Femur (tissue), 1 donor: ENCODE measurements at regions not wholly inside any gene's neighbourhood (a gene's known extent, or its start where the extent isn't known, plus 50 kb on each side); places are given as distances from the start of the nearest gene placed in this dataset.
"Not testable (repeated sequence)": the region's sequence is repeated elsewhere in the genome, so short reads cannot be mapped to it uniquely, and the experiment has no call there.

Experiments
- DNase-seq: peaks from one replicate; pipeline ENCODE4 v3.0.0-alpha.2; 2017

DNA sequence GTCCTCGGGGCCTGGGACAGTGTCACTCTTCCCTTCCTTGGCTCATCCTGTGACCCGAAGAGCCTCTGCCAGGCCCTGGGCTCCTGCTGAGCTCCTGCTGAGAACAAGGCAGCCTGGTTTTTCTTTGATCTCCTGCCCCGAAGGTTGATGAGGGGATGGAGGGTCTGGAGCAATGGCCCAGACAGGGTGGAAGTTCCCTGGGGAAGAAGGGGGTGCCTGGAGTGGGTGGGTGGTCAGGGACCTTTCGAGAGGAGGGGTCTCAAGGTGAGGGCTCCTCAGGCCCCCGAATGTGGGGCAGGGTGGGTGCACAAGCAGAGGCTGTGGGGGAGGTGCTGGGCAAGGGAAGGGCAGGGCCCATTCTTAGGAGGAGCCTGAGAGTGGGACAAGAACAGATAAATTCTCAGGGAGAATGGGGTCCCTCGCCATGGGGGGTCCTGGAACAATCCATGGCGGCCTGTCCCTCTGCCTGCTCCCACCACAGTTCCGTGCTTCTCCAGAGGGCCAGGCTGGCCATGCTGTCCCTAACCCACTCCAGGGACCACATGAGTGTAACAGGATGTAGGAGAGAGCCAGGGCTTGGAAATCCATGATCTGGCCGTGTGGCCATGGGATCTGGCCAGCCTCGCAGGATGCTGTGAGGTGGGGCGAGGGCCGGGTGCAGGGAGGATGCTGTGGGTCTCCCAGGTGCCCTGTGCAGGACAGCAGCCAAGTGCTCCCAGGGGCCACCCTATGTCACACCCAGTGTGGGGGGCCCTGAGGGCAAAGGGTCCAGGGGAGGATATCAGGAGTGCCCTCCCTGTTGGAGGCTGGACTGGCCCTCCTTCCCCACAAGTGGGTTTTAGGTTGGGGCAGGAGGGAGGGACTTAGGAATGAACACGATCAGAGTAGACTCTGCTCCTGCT lies 128.5 kb upstream of the LPCAT1 start:
- DNase-seq = no peak

DNA sequence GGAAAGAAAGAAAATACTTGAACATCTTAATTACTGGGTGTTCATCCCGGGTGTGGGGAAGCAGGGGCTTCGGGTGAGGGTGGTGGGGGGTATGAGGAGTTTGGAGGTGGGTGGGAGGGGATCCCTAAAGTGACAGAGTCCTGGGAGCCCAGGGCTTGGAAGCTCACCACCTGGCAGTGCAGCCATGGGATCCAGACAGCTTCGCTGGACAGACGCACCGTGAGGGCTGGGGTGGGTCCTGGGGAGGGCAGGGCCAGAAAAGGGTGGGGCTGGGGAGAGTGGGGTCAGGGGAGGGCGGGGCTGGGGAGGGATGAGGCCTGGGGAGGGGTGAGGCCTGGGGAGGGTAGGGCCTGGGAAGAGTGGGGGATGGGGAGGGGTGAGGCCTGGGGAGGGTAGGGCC lies 127.5 kb upstream of the LPCAT1 start:
- DNase-seq = no peak

DNA sequence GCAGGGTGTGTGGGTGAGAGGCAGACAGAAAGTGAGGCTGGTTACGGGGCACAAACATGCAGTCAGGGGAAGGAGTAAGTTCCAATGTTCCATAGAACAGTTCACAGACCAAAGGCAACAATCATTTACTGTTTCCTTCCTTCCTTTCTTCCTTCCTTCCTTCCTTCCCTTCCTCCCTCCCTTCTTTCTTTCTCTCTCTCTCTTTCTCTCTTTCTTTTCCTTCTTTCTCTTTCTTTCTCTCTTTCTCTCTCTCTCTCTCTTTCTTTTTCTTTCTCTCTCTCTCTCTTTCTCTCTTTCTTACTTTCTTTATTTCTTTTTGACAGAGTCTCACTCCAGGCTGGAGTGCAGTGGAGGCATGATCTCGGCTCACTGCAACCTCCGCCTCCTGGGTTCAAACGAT lies 125.8 kb upstream of the LPCAT1 start:
- DNase-seq = no peak

DNA sequence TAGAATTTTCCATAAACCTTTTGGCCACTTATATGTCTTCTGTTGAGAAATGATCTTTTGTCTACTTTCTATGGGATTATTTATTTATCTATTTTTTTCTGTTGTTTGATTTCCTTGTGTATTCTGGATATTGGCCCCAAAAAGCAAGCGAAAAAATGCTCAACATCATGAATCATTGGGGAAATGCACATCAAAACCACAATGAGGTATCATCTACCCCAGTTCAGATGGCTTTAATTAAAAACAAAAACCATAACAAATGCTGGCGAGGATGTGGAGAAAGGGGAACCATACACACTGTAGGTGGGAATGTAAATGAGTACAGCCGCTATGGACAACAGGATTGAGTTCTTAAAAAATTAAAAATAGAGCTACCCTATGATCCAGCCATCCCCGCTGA lies 125.0 kb upstream of the LPCAT1 start:
- no peak for DNase-seq

DNA sequence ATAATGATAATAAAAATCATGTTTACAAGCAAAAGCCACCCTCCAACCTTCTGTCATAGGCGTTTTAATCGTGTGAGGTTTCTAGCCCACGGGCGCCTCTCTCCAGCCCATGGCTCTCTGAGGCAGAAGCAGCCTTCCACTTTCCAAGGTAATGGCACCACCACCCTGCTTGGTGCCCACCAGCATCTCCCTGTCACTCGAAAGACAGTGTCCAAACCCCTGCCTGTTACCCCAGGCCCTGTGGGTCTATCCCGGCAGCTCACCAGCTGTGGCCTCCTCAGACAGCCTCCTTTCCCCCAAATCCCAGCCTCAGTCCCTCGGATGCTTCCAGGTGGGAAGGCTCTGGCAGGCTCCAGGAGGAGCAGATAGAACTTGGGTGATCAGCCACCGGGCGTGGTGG lies 123.8 kb upstream of the LPCAT1 start:
- DNase-seq = no peak

DNA sequence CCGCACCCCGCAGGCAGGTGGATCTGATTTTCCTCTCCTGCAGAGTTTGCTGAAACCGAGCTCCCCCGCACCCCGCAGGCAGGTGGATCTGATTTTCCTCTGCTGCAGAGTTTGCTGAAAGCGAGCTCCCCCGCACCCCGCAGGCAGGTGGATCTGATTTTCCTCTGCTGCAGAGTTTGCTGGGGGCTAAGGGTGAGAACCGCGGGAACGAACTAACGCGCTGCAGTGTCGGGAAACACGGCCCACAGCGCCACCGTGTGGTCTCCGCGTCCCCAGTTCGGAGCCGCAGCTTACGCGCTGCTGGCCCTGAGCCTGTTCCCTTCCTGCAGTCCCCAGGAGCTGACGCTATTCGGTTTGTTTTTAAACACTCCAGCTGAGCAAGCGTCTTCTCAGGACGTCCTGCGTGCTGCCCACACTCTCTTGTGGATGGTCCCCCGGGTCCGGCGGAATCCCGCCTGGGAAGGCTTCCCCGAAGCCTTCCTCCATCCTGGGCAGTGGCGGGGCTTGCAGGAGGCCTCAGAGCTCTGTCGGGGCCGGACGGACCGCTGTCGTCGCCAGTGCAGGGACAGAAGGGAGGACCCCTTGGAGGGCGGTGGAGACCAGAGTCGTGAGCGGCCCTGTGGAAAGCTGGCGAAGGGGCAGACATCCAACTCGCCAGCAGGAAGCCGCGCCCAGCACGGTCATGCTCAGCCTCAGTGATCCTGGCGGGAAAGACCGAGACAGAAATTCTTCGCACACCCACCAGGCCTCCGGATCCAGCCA lies 121.2 kb upstream of the LPCAT1 start:
- DNase-seq = peak; percentile 88

DNA sequence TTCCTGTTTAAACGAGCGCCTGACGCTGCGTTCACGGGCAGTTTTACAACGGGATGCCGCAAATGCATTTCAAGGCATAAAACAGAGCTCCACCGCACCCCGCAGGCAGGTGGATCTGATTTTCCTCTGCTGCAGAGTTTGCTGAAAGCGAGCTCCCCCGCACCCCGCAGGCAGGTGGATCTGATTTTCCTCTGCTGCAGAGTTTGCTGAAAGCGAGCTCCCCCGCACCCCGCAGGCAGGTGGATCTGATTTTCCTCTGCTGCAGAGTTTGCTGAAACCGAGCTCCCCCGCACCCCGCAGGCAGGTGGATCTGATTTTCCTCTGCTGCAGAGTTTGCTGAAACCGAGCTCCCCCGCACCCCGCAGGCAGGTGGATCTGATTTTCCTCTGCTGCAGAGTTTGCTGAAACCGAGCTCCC lies 120.6 kb upstream of the LPCAT1 start:
- DNase-seq = not testable (repeated sequence)

DNA sequence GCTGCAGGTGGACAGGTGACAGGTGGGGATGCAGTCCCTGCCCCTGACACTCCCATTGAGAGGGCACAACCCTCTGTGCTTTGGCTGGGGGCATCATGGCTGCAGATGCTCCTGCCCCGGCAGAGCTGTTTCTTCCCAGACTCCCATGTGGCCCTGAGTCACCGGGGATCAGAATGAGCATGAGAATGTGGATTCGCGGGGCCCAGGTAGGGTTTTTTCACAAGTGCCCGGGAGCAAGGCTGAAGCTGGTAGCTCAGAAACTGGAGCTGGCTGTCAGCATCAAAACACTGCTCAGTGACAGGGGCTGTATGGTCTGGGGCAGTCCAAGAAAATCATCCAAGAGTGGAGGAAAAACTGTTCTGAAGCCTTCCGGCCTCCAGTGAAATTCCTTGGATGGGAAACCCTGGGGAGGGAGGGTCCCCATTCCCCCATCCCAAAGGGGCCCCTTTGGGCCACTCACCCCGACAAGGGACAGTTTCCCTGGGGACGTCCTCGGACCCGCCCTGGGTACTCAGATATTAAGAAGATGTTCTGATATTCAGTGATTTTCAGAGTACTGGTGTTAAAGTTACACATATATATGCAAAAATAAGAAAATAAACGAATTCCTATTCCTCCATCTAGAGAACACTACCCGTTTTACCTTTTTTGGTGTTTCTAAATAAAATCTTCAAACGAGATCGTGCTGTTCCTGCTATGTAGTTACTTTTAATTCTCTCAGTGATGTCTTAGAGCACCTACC lies 120.1 kb upstream of the LPCAT1 start:
- DNase-seq = no peak

DNA sequence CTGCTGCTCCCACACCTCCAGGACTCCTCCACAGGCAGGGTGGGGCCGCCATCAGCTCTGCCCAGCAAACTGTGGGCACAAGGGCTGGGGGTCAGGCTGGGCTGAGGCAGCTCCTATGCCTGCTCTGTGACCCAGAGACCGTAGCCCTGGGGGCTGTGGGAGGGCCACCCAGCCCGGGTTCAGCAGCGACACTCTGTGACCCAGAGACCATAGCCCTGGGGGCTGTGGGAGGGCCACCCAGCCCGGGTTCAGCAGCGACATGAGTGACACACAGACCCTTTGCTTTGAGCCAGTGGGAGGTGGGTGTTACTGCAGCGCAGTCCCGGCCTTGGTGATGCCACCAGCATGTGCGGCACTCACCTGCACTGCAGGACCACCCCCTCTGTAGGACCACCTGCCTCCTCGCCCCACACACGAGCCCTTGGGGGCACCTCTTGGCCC lies 118.9 kb upstream of the LPCAT1 start:
- no peak for DNase-seq

DNA sequence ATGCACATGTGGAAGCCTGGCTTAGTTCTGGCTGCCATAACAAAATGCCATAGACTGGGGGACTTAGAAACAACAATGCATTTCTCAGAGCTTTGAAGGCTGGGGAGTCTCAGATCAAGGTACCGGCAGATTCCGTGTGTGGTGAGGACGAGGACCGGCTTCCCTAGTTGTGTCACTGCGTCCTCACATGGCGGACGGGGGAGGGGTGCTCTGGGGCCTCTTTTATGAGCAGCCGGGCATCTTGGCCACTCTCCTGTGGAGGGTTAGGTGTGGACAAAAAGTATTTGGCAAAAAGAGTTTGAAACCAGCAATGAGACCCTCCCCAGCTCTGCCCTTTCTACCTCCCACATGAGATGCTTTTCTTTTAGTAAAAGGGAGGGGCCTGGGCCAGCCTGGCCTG lies 118.5 kb upstream of the LPCAT1 start:
- no peak for DNase-seq

DNA sequence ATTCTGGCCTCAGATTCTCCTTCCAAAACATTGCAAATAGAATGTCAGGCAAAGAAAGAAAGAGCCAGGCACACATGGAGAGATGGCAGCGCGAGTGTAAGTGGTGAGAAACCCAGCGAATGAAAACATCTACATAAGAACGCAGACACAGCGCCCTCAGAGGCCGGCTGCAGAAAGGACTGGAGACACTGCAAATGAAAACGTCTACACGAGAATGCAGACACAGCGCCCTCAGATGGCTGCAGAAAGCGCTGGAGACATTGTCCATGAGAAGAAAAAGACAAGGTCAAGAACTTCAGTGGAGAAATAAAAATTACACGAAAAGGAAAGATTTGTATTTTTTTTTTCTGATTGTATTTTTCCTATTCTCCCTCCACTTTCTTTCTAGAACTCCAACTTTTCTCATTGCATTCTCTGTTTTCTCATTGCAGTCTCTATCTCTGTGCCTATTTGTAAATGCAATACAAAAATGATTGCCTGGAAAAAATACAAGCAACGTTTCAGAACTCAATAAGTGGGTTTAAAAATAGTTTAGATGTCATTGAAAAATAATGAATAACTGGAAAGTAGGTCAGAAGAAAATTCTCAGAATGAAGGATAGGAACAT lies 117.9 kb upstream of the LPCAT1 start:
- peak; percentile 89 for DNase-seq

DNA sequence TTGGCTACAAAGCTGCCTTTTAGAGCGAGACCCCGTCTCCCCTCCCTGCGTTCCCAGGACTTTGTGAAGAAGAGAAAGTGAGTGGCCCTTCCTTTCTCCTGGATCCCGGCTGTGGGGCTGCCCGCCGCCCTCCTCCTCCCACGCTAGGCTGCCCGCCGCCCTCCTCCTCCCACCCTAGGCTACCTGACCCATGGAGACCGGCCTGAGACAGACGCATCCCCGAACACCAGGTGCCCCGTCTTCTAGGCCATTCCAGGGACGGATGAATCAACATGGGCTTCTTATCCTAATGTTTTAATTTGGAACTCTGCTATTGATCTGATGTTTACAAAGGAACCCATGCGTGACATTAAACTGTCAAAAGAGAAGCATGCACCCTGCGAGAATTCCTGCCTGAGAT lies 117.3 kb upstream of the LPCAT1 start:
- DNase-seq = no peak

DNA sequence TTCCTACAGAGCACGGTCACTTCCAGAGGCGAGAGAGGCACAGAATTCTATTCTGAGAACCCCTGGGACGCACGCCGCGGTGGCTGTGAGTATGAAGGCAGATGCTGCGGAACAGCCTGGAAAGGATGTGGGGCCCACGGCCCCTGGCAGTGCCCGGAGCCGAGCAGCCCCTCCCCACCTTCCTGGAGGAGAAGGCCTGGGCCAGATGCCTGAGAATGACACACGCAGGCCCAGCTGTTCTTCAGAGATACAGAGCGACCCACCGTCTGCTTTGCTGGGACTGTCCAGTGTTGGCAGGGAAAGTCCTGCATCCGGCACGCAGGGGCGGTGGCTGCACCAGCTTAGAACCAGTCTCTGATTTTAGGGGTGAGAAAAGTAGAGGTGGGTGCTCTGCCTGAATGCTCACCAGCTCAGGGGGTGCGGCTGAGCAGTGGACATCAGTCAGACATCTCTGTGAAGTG lies 116.7 kb upstream of the LPCAT1 start:
- DNase-seq = no peak

DNA sequence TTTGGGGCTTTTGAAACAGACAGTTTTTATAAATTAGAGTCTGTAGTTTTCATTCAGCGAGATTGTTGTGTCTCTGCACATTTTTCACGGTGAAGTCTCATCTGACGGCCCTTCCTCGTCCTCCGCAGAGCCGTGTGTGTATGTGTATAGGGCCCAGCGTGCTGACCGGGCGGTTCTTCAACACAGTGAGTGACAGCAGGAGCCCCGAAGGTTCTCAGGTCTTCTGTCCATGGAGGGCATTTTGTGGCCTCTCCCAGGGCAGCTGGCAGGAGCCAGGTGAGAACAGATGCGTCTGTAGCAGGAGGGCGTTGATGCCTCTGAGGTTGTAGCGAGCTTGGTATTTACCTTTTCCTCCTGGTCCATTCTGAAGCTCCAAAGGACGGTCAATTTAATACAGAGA lies 116.0 kb upstream of the LPCAT1 start:
- no peak for DNase-seq

DNA sequence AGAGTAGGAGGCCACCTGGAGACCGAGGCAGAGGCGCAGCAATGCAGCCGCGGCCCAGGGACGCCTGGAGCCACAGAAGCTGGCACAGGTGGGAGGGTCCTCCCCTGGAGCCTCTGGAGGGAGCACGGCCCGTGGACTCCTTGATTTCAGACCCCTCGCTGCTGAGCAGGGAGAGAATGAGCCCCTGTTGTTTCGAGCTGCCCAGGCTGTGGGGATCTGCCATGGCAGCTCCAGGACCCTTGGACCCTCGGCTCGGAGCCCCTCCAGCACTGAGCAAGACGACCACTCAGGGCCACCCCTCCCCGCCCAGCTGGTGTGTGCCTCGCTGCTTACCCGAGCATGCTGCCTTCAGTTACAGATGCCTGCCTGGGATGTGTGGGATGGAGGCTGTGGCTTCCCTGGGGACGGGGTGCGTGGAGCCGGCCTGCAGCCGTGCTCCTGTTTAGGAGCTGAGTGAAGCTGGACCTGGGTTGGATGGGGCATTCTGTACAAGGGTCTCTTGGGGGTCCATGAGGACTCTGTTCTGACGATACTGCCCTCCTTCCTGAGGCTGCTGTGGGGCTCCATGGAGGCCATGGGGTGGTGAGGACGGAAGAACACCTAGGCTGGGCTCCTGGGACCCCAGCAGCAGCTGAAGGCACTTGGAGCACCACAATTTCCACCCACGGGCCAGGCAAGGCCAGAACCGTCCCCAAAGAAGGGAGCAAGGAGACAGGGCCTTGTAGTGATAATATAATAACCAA lies 115.1 kb upstream of the LPCAT1 start:
- no peak for DNase-seq

DNA sequence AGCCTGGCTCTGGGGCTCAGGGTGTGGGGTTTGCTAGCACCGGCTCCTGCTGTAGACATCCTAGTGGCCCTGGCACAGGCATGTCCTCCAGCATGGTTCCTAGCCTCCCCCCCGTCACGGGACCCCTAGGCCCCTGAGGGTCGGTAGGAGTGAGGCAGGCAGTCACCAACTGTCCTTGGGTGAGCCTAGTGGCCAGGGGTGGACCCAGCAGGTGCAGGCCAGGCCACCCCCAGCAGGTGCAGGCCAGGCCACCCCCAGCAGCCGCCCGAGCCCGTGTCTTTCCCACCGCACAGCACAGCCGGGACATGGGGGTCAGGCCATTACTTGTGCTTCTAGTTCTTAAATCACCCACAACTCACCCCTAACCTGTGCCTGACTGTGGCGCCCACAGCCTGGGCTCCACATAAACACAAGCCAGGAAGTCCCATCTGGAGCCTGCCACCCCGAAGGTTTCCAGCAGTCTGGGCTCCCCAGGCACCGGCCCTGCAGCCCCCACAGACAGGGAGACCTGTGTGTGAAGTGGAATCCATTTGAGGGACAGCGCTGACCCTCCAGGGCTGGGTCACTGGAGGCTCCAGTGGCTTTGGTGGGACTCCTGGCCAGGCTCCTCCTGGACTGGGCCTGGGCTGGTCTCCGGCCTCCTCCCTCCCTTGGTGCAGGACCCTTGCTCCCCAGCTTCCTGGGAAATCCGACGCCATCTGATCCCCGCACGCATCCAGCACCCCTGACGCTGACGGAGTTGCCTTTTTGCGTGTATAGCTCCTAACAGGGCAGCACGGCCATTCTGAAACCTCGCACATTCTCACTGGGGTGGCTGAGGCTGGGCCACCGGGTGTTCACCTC lies 114.1 kb upstream of the LPCAT1 start:
- peak; percentile 13 for DNase-seq

DNA sequence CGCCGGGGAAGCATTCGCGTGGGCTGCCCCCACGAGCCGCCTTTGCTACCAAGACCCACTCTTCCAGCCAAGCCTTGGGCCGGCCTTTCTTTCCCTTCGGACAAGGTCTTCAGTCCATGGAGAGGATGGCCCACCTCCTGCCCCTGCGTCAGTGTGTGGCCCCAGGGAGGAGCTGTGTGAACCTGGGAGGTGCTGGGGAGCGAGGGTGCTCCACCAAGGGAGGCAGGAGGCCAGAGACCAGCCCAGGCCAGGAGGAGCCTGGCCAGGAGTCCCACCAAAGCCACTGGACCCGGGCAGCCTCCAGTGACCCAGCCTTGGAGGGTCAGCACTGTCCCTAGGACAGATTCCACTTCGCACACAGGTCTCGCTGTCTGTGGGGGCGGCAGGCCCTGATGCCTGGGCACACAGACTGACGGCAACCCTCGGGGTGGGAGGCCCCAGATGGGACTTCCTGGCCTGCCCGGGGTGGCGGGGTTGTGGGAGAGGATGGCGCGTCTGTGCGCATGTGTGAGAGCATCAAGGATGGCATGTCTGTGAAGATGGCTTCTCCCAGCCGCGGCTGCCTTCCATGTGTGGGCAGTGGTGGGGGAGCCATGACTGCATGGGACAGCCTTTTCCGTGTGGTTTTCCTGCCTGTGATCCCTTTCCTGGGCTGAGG lies 113.3 kb upstream of the LPCAT1 start:
- peak; percentile 13 for DNase-seq

DNA sequence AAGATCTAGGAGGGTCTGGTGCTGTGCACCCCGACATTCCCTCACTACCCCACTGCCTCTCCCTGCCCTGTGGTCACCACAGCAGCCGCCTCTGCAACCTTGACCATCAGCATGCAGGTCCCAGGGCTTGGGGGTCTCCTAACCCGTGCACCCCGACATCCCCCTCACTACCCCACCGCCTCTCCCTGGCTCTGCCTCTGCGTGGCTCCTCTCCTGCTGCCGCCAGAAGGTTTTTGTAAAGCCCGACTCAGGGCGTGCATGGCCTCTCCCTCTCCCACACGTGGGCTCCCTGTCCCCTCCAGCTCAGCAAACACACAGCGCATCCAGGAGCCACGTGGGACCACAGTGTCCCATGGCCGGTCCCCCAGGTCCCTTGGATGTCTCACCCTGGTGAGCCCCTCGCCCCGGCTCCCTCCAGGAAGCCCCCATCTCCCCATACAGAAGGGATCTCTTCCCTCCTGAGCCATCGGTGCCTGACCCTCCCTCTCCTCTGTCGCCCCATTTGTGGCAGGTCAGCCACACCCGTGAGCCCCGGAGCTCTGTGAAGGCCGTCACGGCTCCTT lies 112.5 kb upstream of the LPCAT1 start:
- DNase-seq = peak; percentile 4

DNA sequence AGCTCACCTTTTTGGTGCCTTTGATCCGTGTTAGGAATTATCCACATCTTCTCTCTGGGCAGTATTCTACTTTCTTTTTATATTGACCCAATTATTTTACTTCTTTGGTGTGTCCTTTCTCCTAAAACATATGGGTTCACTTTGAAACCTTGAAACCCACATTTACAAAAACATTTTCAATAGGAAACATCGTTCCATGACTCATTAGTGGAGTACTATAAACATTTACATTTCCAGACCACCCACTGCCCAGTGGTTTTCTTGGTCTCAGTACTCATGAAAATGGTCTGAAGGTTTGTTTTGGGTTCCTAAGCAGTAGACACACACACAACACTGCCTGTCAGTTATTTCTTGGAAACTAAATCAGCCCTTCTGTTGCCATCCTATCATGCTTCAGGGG lies 111.7 kb upstream of the LPCAT1 start:
- not testable (repeated sequence) for DNase-seq

DNA sequence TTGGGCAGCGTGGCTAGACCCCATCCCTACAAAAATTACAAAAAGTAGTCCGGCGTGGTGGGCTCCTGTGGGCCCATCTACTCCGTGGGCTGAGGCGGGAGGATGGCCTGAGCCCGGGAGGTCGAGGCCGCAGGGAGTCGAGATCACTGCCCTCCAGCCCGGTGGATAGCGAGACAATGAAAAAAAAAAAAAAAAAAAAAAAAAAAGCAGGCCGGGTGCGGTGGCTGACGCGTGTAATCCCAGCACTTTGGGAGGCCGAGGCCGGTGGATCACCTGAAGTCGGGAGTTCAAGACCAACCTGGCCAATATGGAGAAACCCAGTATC lies 110.5 kb upstream of the LPCAT1 start:
- DNase-seq = no peak
